ENCODE measurements at regions not wholly inside any gene's neighbourhood (a gene's known extent, or its start where the extent isn't known, plus 50 kb on each side); places are given as distances from the start of the nearest gene placed in this dataset.

GRCh38 chr15:29554531-29554930 lies 267.7 kb downstream of the TJP1 start:
- TF ChIP-seq CTCF (IDR thresholded peaks at IDR 0.05), result no peak
- no peak for TF ChIP-seq EZH2 (IDR thresholded peaks at IDR 0.05)
